GM12878 (cell line): ENCODE measurements at regions not wholly inside any gene's neighbourhood (a gene's known extent, or its start where the extent isn't known, plus 50 kb on each side); places are given as distances from the start of the nearest gene placed in this dataset.
A peak's percentile ranks its signal among the peaks of the same experiment; 100 is the strongest.

Source experiments
- ATAC-seq: fragments of 200-7000 bp; cut with Tn5 transposase; 3 replicates; pipeline ENCODE4 v1.9.1; 2020; ENCODE audit warnings: mild to moderate bottlenecking, moderate library complexity
- BruUV-seq: library from RNA; stranded (reverse); fragments of 400-500 nt; replicated peaks from 2 replicates; lab custom pipeline; 2021; lab: Mats Ljungman, UMichigan
- CTCF ChIA-PET: fragments of 300-600 bp; sonication (Branson Sonifier 250); formaldehyde crosslinking; extraction: SDS; loops from one replicate; lab custom pipeline; 2021; ENCODE audit warnings: inconsistent platforms; lab: Yijun Ruan, JAX
- POLR2A ChIA-PET: fragments of 350-600 bp; formaldehyde crosslinking; extraction: SDS; loops from one replicate; lab custom pipeline; 2021; ENCODE audit warnings: inconsistent platforms; lab: Charles Lee
- RAD21 ChIA-PET: fragments of 300-600 bp; sonication (Branson Sonifier 250); formaldehyde crosslinking; loops from one replicate; lab custom pipeline; 2023; ENCODE audit warnings: antibody characterized with exemption; ENCODE audit not compliant: unreplicated experiment; lab: Charles Lee
- SMC1A ChIA-PET: fragments of 300-600 bp; sonication (Branson Sonifier 250); formaldehyde crosslinking; loops from one replicate; lab custom pipeline; 2023; ENCODE audit not compliant: unreplicated experiment, uncharacterized antibody; lab: Charles Lee
- DNase-seq: peaks from one replicate; pipeline ENCODE4 v3.0.0-alpha.2; 2011; ENCODE audit warnings: low read depth, low spot score
- FAIRE-seq: peaks from 3 replicates; lab custom pipeline; 2011; peaks lifted over from hg19 to GRCh38; lab: Jason Lieb, UNC
- H2AFZ ChIP-seq: 2 replicates; pipeline ENCODE4 v1.6.0; 2011; ENCODE audit warnings: low read depth, low read length, control low read depth; ENCODE audit not compliant: control insufficient read depth
- H3K27ac ChIP-seq: 2 replicates; pipeline ENCODE4 v1.5.1; 2011; ENCODE audit warnings: control low read depth; ENCODE audit not compliant: control insufficient read depth, insufficient read depth
- H3K27me3 ChIP-seq, 2 experiments: replicated peaks in 1 of 2; 2 replicates each; pipeline versions ENCODE4 v1.6.0 to v1.6.1; 2011; ENCODE audit warnings: low read length in 1 of 2; ENCODE audit not compliant: control insufficient read depth in 2 of 2, insufficient read depth in 2 of 2
- H3K36me3 ChIP-seq, 2 experiments: 2 replicates each; pipeline ENCODE4 v1.5.1; 2011; ENCODE audit warnings: low read length in 1 of 2; ENCODE audit not compliant: control insufficient read depth in 2 of 2, insufficient read depth in 2 of 2
- H3K4me1 ChIP-seq: 2 replicates; pipeline ENCODE4 v1.6.1; 2011; ENCODE audit warnings: mild to moderate bottlenecking, low read length, moderate library complexity, mixed read lengths; ENCODE audit not compliant: control insufficient read depth, insufficient read depth
- H3K4me2 ChIP-seq: 2 replicates; pipeline ENCODE4 v1.6.0; 2011; ENCODE audit warnings: control low read depth; ENCODE audit not compliant: control insufficient read depth, insufficient read depth
- H3K4me3 ChIP-seq: fragments of 200-600 bp; sonication (generic); 2 replicates; pipeline ENCODE4 v1.5.1; 2016
- H3K79me2 ChIP-seq: 2 replicates; pipeline ENCODE4 v1.6.0; 2011; ENCODE audit warnings: low read length; ENCODE audit not compliant: control insufficient read depth, insufficient read depth
- H3K9ac ChIP-seq: 2 replicates; pipeline ENCODE4 v1.8.0; 2011; ENCODE audit warnings: low read length, control low read depth, mixed read lengths; ENCODE audit not compliant: control insufficient read depth, insufficient read depth
- H3K9me3 ChIP-seq: replicated peaks from 3 replicates; pipeline ENCODE4 v1.5.1; 2011; ENCODE audit warnings: mild to moderate bottlenecking, low read length; ENCODE audit not compliant: control insufficient read depth, insufficient read depth
- H4K20me1 ChIP-seq: 2 replicates; pipeline ENCODE4 v1.6.0; 2011; ENCODE audit not compliant: control insufficient read depth, insufficient read depth
- CBX3 ChIP-seq: fragments of 200-600 bp; sonication (generic); IDR thresholded peaks from 2 replicates; pipeline ENCODE4 v1.6.1; 2016; ENCODE audit warnings: low read depth, borderline replicate concordance
- CBX5 ChIP-seq: sonication (generic); IDR thresholded peaks from 2 replicates; pipeline ENCODE4 v1.6.1; 2016; ENCODE audit warnings: low read depth, moderate library complexity, mild to moderate bottlenecking, inconsistent platforms
- CHD1 ChIP-seq: IDR thresholded peaks from 2 replicates; pipeline ENCODE4 v1.6.1; 2012; ENCODE audit warnings: low read depth, low read length, improper control_type of control experiment
- SIX5 ChIP-seq: IDR thresholded peaks from 2 replicates; pipeline ENCODE4 v1.6.1; 2011; ENCODE audit warnings: mild to moderate bottlenecking, low read depth, low read length, moderate library complexity; ENCODE audit not compliant: severe bottlenecking
- SMARCA5 ChIP-seq: fragments of 450-650 bp; IDR thresholded peaks from 2 replicates; pipeline ENCODE4 v1.6.1; 2017; ENCODE audit warnings: mild to moderate bottlenecking
- USF1 ChIP-seq: IDR thresholded peaks from 2 replicates; pipeline ENCODE4 v1.6.1; 2011; ENCODE audit warnings: borderline replicate concordance, low read depth, mild to moderate bottlenecking, moderate library complexity, mixed read lengths, low read length; ENCODE audit not compliant: insufficient read depth; ENCODE audit errors: extremely low read length
- WRNIP1 ChIP-seq: IDR thresholded peaks from 2 replicates; pipeline ENCODE4 v1.6.1; 2011; ENCODE audit warnings: low read depth, low read length, improper control_type of control experiment, borderline replicate concordance
- ZNF24 ChIP-seq: fragments of 450-650 bp; IDR thresholded peaks from 2 replicates; pipeline ENCODE4 v1.6.1; 2017; ENCODE audit warnings: antibody characterized with exemption, mild to moderate bottlenecking
- WGBS: methylation state at CpG from one replicate; pipeline ENCODE4 v1.1.6; 2016; ENCODE audit warnings: low lambda C conversion rate; ENCODE audit not compliant: insufficient replicate concordance, insufficient coverage; ENCODE audit errors: missing lambda C conversion rate; 5-methylcytosine and 5-hydroxymethylcytosine counted together
- in situ Hi-C: fragments of 300-500 bp; cut with MboI; formaldehyde crosslinking; loops from 9 replicates; pipeline ENCODE4 v1.14.3; 2018; ENCODE audit warnings: mixed read lengths
- intact Hi-C: fragments of 100-400 bp; cut with micrococcal nuclease; formaldehyde crosslinking; loops from one replicate; pipeline ENCODE4 v1.14.2; 2022; ENCODE audit not compliant: unreplicated experiment
- TF ChIP-seq, protein P1 (sequence below): fragments of 450-650 bp; IDR thresholded peaks from 2 replicates; pipeline ENCODE4 v1.6.1; 2018; ENCODE audit warnings: borderline replicate concordance, mild to moderate bottlenecking; ENCODE audit not compliant: partially characterized antibody

- TF ChIP-seq, protein P1, sequence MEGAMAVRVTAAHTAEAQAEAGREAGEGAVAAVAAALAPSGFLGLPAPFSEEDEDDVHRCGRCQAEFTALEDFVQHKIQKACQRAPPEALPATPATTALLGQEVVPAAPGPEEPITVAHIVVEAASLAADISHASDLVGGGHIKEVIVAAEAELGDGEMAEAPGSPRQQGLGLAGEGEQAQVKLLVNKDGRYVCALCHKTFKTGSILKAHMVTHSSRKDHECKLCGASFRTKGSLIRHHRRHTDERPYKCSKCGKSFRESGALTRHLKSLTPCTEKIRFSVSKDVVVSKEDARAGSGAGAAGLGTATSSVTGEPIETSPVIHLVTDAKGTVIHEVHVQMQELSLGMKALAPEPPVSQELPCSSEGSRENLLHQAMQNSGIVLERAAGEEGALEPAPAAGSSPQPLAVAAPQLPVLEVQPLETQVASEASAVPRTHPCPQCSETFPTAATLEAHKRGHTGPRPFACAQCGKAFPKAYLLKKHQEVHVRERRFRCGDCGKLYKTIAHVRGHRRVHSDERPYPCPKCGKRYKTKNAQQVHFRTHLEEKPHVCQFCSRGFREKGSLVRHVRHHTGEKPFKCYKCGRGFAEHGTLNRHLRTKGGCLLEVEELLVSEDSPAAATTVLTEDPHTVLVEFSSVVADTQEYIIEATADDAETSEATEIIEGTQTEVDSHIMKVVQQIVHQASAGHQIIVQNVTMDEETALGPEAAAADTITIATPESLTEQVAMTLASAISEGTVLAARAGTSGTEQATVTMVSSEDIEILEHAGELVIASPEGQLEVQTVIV = no peak
- TF ChIP-seq CHD1 (no peak), SIX5 (no peak), CBX5 (no peak), CBX3 (no peak), WRNIP1 (no peak), SMARCA5 (no peak)
- TF ChIP-seq, all 136 proteins: peak for 0
These were observed 120.0 kb upstream of the SEL1L start (continued) for GRCh38 chr14:81653626-81654025.

DNA sequence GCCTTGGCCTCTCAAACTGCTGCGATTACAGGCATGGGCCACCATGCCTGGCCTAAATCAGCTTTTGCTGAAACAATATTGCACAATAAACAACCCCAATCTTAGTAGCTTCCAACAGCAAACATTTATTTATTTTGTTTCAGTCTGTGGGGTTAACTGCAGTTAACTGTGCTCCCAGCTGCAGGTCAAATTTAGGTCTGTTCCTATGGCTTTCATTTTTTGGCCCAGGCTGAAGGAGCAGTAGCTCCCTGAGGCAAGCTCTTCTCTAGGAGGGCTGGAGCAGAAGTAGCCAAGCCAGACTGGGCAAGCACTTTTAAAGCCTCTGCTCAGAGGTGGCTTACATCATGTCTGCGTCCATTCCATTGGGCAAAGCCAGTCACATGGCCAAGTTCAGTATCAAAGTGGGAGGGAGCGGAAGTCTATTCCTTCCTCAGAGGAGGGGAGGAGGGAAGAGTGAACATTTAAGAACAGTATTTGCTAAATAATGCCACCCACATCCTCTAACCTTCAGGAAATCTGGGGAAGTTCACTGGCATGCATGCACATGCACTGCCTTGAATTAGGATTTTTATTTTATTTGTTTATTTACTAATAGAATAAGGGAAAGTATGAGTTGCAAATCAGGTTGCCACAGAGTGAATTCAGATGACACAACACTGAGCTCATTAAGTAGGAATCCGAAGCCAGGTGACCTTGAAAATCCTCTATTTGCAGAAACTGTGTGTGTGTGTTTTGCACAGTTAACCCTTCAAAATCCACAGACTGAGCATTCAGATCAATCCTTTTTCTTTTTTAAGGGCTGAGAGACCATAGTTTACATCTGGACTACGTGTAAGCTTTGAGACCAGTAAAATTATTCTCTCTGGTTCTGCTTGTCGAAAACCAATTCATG is 122.0 kb upstream of the SEL1L start:
- TF ChIP-seq ZNF24 (no peak), USF1 (peak; percentile 7)
- Histone ChIP-seq H3K27ac (no peak overlapping the region), H2AFZ (no peak overlapping the region), H3K9me3 (no peaks in the 10 kb centered on the region; the same call in 2 of the 3 replicates), H3K4me1 (no peaks in the 10 kb centered on the region), H4K20me1 (no peaks in the 10 kb centered on the region), H3K27me3 (no peaks in the 10 kb centered on the region), H3K9ac (no peak overlapping the region), H3K79me2 (no peaks in the 10 kb centered on the region), H3K36me3 (no peaks in the 10 kb centered on the region), H3K4me2 (no peak overlapping the region), H3K4me3 (no peak overlapping the region)
- CTCF ChIA-PET = no interaction called here
- intact Hi-C loops = no loop called here
- DNase-seq = no peak
- no peak for FAIRE-seq
- SMC1A ChIA-PET = no interaction called here
- POLR2A ChIA-PET = no interaction called here
- peak; percentile 58 for ATAC-seq
- 25% methylated on average over 5 of the region's 6 CpGs for WGBS
- no TSS peak for BruUV-seq
- in situ Hi-C loops = no loop called here
- RAD21 ChIA-PET = no interaction called here
